Natural killer cell (primary cell): ENCODE measurements at regions not wholly inside any gene's neighbourhood (a gene's known extent, or its start where the extent isn't known, plus 50 kb on each side); places are given as distances from the start of the nearest gene placed in this dataset.

Source experiments
- ATAC-seq, 3 donors: fragments of 150-1000 bp in 2 of 3; fragments of 200-7000 bp in 1 of 3; cut with Tn5 transposase; 1 replicate in 1 of 3; 2 replicates in 2 of 3; pipeline ENCODE4 v1.10.0; 2021; ENCODE audit warnings: mild to moderate bottlenecking in 2 of 3, moderate library complexity in 2 of 3
- DNase-seq, 2 donors: peaks; one replicate each; pipeline versions ENCODE4 v3.0.0 to v3.0.0-alpha.2; 2013 to 2021; ENCODE audit warnings: mixed read lengths in 1 of 2
- H3K27ac ChIP-seq: one replicate; pipeline ENCODE4 v1.5.1; 2013; ENCODE audit warnings: mild to moderate bottlenecking, low read length
- H3K27me3 ChIP-seq: one replicate; pipeline ENCODE4 v1.6.1; 2013; ENCODE audit warnings: low read length; ENCODE audit not compliant: control insufficient read depth, insufficient read depth
- H3K36me3 ChIP-seq: one replicate; pipeline ENCODE4 v1.6.1; 2013; ENCODE audit warnings: low read length; ENCODE audit not compliant: control insufficient read depth, insufficient read depth
- H3K4me1 ChIP-seq: one replicate; pipeline ENCODE4 v1.6.1; 2013; ENCODE audit warnings: low read length; ENCODE audit not compliant: control insufficient read depth, insufficient read depth
- H3K4me3 ChIP-seq: one replicate; pipeline ENCODE4 v1.5.1; 2013; ENCODE audit warnings: low read length
- H3K9me3 ChIP-seq: one replicate; pipeline ENCODE4 v1.6.1; 2013; ENCODE audit warnings: low read length; ENCODE audit not compliant: control insufficient read depth, insufficient read depth
- H3K27ac Mint-ChIP-seq, 2 donors: one replicate each; pipeline ENCODE4 v1.8.0; 2022; ENCODE audit warnings: mild to moderate bottlenecking in 2 of 2, mixed read lengths in 2 of 2, moderate library complexity in 1 of 2
- H3K27me3 Mint-ChIP-seq, 2 donors: one replicate each; pipeline ENCODE4 v1.8.0; 2022; ENCODE audit warnings: low read depth in 2 of 2, mixed read lengths in 2 of 2
- H3K36me3 Mint-ChIP-seq: one replicate; pipeline ENCODE4 v1.8.0; 2022; ENCODE audit warnings: mixed read lengths
- H3K4me1 Mint-ChIP-seq, 2 donors: one replicate each; pipeline ENCODE4 v1.8.0; 2022; ENCODE audit warnings: mixed read lengths in 2 of 2
- H3K4me3 Mint-ChIP-seq: one replicate; pipeline ENCODE4 v1.8.0; 2022; ENCODE audit warnings: mild to moderate bottlenecking, moderate library complexity, mixed read lengths
- H3K9me3 Mint-ChIP-seq, 2 donors: one replicate each; pipeline ENCODE4 v1.8.0; 2022; ENCODE audit warnings: mixed read lengths in 2 of 2
- WGBS: methylation state at CpG from one replicate; pipeline ENCODE4 v1.1.7; 2013; ENCODE audit warnings: missing lambda C conversion rate; ENCODE audit not compliant: insufficient coverage; 5-methylcytosine and 5-hydroxymethylcytosine counted together
- intact Hi-C: fragments of 100-400 bp; cut with micrococcal nuclease; formaldehyde crosslinking; loops from one replicate; pipeline ENCODE4 v1.14.2; 2022
- TF ChIP-seq, protein P1 (sequence below): fragments of 200-600 bp; IDR thresholded peaks from one replicate; pipeline ENCODE4 v1.8.0; 2022; ENCODE audit warnings: antibody characterized with exemption

DNA sequence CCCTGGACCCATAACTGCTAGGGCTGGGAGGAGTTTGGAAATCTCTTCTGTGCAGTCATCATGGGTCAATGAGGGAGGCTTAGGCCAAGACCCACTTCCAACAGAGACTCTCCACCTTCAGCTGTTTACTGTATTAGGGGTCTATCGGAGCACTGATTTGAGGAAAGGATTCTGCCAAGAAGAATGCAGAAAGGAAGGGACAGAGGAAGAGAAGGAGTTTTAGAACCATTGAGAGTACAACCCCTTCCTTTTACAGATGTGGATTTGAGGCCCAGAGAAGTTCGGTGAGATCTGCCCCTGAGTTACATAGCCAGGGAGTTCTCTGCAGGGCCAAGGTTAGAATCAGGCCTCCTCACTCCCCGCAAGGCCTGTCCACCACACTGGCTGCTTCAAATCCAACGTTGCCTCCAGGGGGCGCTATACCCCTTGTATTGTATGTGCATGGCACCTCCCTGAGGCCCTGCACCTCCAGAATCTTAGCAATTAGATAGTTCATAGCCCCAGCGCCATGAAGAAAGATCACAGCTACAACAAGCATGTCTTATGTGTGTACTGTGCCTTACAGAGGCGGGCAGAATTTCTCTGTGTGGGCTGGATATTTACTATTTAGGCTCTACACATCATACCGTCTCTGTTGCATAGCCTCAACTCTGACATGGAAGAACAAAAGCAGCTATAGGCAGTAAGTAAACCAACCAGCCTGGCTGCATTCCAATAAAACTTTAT is 246.8 kb downstream of the SKIDA1 start:
- no peaks in the 10 kb centered on the region for H3K4me1 Mint-ChIP-seq
- no peak for ATAC-seq

DNA sequence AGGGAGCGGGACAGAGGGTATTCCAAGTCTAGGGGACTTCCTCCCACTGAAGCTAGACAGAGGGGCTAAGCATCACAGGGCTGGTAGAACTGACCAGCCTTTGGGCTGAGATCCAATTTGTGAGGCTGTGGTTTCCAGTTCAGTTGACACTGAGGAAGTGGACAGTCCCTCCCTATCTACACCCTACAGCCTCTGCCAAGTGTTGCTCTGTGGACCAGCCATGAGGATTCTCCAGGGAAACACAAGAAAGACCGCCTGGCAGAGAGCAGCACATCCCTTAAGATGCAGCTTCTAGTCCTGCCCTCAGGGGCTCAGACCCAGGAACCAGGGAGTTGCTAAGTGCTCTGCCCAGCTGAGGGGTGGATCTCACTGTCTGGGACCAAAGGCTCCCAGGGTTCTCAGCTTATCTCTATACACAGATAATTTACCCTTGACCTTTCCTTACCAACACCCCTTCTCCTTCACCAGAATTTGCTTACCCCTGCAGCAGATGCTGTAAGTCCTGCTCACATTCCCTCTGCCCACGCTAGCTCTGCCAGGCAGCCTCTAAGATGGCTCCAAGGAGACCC is 252.0 kb downstream of the SKIDA1 start:
- WGBS: 90% methylated on average over 3 of the region's 3 CpGs
- no peaks in the 10 kb centered on the region for H3K4me1 Mint-ChIP-seq
- H3K27ac Mint-ChIP-seq: no peak overlapping the region
- H3K4me1 ChIP-seq: no peaks in the 10 kb centered on the region
- no peaks in the 10 kb centered on the region for H3K9me3 Mint-ChIP-seq
- no peak overlapping the region for H3K4me3 Mint-ChIP-seq
- intact Hi-C loops: no loop called here
- no peaks in the 10 kb centered on the region for H3K36me3 ChIP-seq
- H3K27me3 ChIP-seq: no peaks in the 10 kb centered on the region
- H3K4me3 ChIP-seq: no peak overlapping the region
- H3K27me3 Mint-ChIP-seq: peaks cover 0 to 6% of the 10 kb centered on the region in 2 donors
- no peak for DNase-seq
- no peak overlapping the region for H3K27ac ChIP-seq
- H3K9me3 ChIP-seq: no peaks in the 10 kb centered on the region
- ATAC-seq: peak in 1 of 3 donors; percentile 21
- TF ChIP-seq, protein P1, sequence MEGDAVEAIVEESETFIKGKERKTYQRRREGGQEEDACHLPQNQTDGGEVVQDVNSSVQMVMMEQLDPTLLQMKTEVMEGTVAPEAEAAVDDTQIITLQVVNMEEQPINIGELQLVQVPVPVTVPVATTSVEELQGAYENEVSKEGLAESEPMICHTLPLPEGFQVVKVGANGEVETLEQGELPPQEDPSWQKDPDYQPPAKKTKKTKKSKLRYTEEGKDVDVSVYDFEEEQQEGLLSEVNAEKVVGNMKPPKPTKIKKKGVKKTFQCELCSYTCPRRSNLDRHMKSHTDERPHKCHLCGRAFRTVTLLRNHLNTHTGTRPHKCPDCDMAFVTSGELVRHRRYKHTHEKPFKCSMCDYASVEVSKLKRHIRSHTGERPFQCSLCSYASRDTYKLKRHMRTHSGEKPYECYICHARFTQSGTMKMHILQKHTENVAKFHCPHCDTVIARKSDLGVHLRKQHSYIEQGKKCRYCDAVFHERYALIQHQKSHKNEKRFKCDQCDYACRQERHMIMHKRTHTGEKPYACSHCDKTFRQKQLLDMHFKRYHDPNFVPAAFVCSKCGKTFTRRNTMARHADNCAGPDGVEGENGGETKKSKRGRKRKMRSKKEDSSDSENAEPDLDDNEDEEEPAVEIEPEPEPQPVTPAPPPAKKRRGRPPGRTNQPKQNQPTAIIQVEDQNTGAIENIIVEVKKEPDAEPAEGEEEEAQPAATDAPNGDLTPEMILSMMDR: no peak
- H3K36me3 Mint-ChIP-seq: no peaks in the 10 kb centered on the region

More for the DNA sequence above, 246.8 kb downstream of the SKIDA1 start:
- TF ChIP-seq, protein P1: no peak
- Histone ChIP-seq H3K27me3 (no peaks in the 10 kb centered on the region), H3K4me3 (no peak overlapping the region), H3K4me1 (no peaks in the 10 kb centered on the region), H3K27ac (no peak overlapping the region), H3K9me3 (no peaks in the 10 kb centered on the region), H3K36me3 (no peaks in the 10 kb centered on the region)
- intact Hi-C loops: no loop called here
- peak; percentile 28 to 72 for DNase-seq
- H3K27ac Mint-ChIP-seq: no peak overlapping the region
- no peaks in the 10 kb centered on the region for H3K36me3 Mint-ChIP-seq
- H3K4me3 Mint-ChIP-seq: no peak overlapping the region
- H3K9me3 Mint-ChIP-seq: no peaks in the 10 kb centered on the region
- H3K27me3 Mint-ChIP-seq: peaks cover 0 to 6% of the 10 kb centered on the region in 2 donors
- 41% methylated on average over 7 of the region's 8 CpGs for WGBS

DNA sequence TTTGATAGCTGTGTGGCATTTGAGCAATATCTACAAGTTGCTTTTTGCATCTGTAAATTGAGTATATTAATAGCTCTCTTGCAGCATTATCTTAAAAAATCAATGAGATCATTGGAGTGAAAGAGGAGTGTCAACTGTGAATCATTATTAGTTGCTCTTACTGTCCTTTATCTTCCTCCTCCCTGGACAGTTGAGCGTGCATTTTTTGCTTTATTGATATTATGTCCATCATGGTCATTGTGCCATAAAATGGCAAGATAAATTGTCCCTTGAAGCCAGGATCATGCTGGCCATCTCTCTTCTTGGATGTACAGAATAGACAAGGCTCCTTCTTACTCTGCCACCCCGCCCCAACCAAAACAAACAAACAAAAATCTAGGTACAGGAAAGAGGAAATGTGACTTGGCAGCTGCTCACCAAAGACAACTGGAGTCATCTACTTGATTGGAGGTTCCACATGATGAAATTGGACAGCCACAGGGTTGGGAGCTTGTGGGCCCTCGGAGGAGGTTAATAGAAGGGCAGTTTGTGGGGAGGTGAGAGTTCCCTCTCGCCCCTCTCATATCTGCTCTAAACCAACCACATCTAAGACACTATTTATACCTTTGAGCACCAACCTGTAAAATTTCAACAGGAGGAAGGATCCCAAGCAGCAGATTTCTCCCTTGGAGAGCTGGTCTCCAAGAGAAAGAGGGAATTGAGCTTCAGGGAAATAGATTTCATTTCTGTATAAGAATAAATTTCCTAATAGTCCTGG is 252.7 kb downstream of the SKIDA1 start:
- H3K9me3 ChIP-seq: no peaks in the 10 kb centered on the region
- no peak overlapping the region for H3K27ac Mint-ChIP-seq
- TF ChIP-seq, protein P1: no peak
- H3K4me1 ChIP-seq: no peaks in the 10 kb centered on the region
- no peak overlapping the region for H3K4me3 Mint-ChIP-seq
- peaks cover 0 to 6% of the 10 kb centered on the region in 2 donors for H3K27me3 Mint-ChIP-seq
- H3K4me3 ChIP-seq: no peak overlapping the region
- H3K27me3 ChIP-seq: no peaks in the 10 kb centered on the region
- H3K36me3 Mint-ChIP-seq: no peaks in the 10 kb centered on the region
- H3K9me3 Mint-ChIP-seq: no peaks in the 10 kb centered on the region
- no peak for ATAC-seq
- no peaks in the 10 kb centered on the region for H3K4me1 Mint-ChIP-seq
- WGBS: 83% methylated on average over 2 of the region's 4 CpGs
- no peak overlapping the region for H3K27ac ChIP-seq
- DNase-seq: no peak
- intact Hi-C loops: no loop called here
- no peaks in the 10 kb centered on the region for H3K36me3 ChIP-seq
